ENCODE measurements at regions not wholly inside any gene's neighbourhood (a gene's known extent, or its start where the extent isn't known, plus 50 kb on each side); places are given as distances from the start of the nearest gene placed in this dataset.

DNA sequence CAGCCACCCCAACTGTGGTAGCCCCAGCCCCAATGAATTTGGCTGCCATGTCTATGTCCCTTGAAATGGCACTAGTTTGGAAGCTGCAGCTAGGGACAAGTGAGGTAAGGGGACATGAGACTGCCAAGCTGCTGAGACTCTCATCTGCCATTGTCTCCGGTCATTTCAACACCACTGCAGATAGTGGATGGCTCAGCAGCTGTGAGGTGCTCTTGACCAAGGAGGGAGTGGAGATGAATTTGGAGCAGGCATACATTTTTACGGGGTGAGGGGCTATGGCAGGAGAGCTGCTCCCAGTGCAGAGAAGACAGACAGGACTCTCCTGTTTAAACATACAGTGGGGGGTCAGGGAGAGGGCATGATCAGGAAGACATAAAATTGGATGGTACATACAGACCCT lies 315.5 kb upstream of the CAMK1G start:
- no peak overlapping the region for H3K4me3 ChIP-seq (ENCODE audit: low read length)
- TF ChIP-seq ZNF274 (IDR thresholded peaks at IDR 0.05; ENCODE audit: low read depth, low read length), result no peak

DNA sequence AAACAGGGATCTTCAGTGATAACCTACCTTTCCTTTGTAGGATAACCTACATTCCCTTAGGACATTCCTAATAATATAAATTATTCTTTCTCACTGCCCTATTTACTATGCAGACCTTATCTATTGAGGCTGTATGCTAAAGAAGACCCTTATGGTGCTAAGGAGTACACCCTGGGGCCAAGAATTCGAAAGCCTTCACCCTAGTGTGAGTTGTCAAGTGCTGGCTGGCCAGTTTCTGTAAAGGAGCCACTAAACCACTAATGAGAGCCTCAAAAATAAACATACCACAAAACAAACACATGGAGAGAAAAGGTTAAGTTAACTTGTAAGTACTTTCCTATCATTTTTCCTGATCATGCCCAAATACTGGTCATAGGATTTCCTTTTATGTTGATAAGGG lies 315.0 kb upstream of the CAMK1G start:
- no peak for TF ChIP-seq ZNF274 (IDR thresholded peaks at IDR 0.05; ENCODE audit: low read depth, low read length)
- no peak overlapping the region for H3K4me3 ChIP-seq (ENCODE audit: low read length)

DNA sequence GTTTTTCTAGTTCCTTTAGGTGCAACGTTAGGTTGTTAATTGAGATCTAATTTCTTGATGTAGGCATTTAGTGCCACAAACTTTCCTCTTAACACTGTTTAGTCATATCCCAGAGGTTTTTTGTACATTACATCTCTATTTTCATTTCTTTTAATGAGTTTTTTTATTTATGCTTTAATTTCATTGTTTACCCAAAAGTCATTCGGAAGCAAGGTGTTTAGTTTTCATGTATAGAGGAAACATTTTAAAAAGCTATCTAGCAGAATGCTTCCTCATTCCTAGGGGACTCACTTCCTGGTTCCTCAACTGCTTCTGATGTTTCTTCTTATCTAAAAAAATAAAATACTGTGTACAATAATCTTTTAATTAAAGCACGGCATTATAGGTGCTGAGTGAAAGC lies 307.2 kb upstream of the CAMK1G start:
- no peak for TF ChIP-seq ZNF274 (IDR thresholded peaks at IDR 0.05; ENCODE audit: low read depth, low read length)

DNA sequence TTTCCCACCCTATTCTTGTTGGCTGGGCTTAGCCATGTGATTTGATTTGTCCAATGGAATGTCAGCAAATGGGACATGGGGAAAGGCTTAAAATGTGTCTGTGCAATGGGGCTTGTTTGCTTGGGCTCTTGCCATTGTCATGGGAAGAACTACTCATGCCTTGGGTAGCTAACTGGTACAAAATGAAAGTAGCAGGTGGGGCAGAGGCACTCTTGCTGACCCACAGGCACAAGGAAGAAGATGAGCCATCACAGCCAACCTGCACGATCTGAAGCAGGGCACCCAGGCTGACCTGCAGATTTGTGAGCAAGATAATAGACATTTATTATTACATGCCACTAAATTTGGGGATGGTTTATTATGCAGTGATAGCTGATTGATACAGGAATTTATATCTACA lies 305.9 kb upstream of the CAMK1G start:
- TF ChIP-seq ZNF274 (IDR thresholded peaks at IDR 0.05; ENCODE audit: low read depth, low read length), result no peak
- no peak overlapping the region for H3K4me3 ChIP-seq (ENCODE audit: low read length)

More for the DNA sequence above, 307.2 kb upstream of the CAMK1G start:
- H3K4me3 ChIP-seq (ENCODE audit: low read length), result no peak overlapping the region

DNA sequence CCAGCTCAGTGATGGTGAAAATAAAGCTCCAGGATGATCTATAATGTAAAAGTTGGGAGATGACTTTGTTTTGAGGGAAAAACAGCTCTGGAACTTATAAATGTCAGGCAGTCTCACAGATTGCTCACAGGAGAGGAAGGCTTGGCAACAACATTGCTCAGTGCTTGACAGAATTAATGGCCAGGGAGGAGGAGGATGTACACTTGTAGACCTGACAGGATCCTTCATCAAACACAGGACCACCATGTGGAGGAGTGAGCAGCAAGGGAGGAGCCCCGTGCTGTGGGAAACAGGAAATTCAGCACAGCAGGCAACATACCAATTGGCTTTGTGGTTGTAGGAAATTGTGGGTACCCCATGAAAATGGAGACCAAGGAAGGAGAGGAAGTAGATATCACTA lies 291.8 kb upstream of the CAMK1G start:
- no peak for TF ChIP-seq ZNF274 (IDR thresholded peaks at IDR 0.05; ENCODE audit: low read depth, low read length)
- no peak overlapping the region for H3K4me3 ChIP-seq (ENCODE audit: low read length)

DNA sequence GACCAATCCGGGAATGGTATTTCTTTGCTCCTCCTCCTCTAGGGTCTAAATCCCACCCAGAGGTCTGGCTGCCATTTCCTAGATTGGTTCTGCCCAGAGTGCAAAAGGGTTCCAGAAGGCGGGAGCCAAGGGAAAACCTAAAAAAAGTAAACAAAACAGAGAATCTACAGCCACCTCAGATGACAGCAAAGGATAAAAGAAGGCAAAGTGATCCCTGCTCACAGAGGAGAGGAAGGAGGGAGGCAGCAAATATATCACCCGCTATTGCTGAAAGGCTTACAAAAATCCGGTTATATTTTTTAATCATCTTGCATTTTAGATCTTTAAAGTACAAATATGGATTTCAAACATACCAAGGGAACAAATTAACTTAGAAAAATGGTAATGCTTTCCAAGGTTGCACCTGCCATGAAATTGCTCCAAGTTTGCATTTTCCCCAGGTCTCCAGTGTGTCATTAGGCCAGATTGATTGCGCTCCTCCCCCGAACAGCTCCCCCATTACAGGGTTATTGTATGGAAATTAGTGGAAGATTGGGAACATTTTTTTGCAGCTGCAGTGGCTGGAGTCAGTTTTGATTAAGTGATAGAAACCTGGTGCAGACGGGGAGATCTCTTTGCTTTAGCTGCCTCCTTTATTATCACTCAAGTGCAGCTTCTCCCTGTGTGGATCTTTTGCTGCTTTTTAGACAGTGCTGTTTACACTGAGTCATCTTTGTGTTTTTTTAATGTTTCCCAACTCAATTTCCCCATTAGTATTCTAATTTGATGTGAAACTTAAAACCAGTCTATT lies 280.5 kb upstream of the CAMK1G start:
- no peak for TF ChIP-seq ZNF274 (IDR thresholded peaks at IDR 0.05; ENCODE audit: low read depth, low read length)
- no peak overlapping the region for H3K4me3 ChIP-seq (ENCODE audit: low read length)

DNA sequence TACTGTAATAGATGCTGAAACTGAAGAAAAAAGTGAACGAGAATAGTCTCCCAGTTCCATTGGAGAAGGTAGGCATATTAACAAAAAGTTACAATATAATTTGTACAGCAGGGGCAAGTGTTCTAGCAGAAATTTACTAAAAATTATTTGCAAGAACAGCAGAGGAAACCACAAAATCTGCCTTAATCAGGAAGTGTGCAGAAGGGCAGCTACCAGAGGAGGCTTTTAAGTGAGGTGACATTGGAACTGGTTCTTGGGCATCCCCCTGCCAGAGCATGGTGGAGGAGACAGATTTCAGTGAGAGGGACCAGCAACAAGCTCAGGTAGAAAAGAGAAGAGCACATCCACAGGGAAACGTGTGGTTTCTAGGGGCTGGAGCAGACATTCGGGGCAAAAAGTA lies 279.3 kb upstream of the CAMK1G start:
- no peak overlapping the region for H3K4me3 ChIP-seq (ENCODE audit: low read length)
- TF ChIP-seq ZNF274 (IDR thresholded peaks at IDR 0.05; ENCODE audit: low read depth, low read length), result no peak

DNA sequence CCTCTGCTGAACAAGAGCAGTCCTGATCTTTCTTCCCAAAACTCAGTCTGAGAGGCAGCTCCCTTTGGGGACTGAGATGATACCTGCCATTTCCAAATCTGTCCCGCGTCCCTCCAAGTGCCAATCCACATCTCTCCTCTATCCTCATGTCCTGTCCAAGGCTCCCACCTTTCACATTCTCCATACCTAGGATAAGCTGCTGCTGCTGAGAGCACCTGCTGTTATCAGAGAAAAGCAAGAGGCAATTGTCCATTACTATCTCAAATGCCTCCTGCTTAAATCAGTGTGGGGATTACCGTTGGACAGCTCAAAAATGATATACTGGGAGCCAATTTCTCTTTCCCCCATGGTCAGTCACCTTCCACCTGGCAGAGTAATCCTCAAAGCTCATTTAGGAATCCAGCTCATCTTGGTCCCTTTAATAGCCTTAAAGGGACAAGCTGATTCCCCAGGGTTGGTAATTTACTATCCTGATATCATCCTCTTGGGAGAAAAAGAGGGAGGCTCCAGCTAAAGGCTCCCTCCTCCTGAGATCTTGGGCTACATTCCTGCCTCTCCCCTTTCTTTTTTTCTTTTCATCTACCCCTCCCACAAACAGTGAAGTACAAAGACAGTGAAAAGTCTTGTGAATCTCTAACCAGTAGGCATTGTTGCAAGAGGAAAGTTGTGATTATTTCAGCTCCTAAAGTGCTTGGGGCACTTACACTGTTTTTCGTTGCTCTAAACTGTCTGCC lies 278.1 kb upstream of the CAMK1G start:
- TF ChIP-seq ZNF274 (IDR thresholded peaks at IDR 0.05; ENCODE audit: low read depth, low read length), result no peak
- no peak overlapping the region for H3K4me3 ChIP-seq (ENCODE audit: low read length)

DNA sequence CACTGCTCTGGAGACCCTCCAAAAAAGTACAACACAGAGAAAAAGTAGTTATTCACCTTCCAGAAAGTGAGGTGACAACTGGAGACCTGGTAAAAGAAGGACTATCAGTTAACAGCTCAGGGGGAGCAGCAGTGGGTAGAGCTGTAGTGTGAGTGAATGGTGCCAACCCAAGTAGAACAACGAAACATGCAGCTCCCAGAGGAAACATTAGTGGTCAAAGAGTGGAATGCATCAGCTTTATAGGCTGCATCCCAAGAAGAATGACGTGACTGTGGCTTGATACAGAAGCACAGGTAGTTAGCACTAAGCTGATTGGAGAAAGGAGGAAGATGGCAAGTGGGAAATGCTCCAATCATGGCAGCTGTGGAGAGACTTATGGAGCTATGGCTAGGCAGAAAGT lies 275.7 kb upstream of the CAMK1G start:
- TF ChIP-seq ZNF274 (IDR thresholded peaks at IDR 0.05; ENCODE audit: low read depth, low read length), result no peak
- H3K4me3 ChIP-seq (ENCODE audit: low read length), result no peak overlapping the region

DNA sequence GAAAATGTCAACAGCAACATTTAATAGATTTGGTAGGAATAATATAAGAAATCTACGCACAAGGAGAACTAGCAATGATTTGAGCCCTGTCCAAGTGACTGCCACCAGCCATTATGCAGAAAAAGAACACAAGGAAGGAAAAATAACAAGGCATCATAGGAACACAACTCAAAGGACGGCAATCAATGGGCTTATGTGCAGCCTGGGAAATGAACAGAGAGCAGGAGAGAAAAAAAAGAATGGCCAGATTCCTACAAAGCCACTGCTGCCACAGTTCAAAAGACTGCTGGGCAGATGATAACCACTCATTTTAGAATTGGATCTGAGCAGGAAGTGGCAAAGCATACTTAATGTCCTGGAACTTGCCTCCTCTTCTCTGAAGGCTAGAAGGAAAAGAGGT lies 274.3 kb upstream of the CAMK1G start:
- no peak overlapping the region for H3K4me3 ChIP-seq (ENCODE audit: low read length)
- TF ChIP-seq ZNF274 (IDR thresholded peaks at IDR 0.05; ENCODE audit: low read depth, low read length), result no peak

DNA sequence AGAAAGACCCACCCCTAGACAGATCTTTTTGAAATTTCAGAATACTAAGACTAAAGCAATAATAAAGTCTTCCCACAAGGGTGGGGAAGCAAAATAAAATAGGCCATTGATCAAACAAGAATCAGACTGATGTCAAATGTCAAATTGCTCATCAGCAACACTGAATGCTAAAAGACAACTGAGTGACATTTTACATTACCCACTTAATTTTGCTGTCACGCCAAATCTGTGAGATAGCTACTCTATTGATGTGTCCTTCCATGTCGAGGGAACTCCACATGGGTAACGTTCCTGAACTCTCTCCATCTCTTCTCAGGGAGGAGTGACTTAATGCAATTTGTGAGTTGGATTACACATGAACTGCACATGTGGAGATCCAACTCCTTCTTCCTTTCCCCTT lies 271.7 kb upstream of the CAMK1G start:
- no peak overlapping the region for H3K4me3 ChIP-seq (ENCODE audit: low read length)
- TF ChIP-seq ZNF274 (IDR thresholded peaks at IDR 0.05; ENCODE audit: low read depth, low read length), result no peak

DNA sequence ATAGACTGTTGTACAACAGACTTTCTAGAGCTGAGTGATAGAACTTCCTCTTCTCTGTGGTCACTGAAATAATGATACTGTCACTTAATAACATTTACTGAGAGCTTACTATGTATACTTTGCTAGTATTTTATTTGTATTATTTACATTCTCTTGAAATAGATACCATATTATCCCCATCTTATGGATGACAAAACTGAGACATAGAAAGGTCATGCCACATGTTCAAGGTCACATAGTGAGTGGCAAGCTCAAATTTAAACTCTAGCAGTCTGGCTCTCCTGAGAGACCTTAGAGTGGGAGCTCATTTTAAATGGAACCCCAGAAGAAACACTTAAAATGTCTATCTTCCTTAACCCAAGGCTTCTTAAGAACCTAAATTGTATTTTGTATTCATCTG lies 266.6 kb upstream of the CAMK1G start:
- TF ChIP-seq ZNF274 (IDR thresholded peaks at IDR 0.05; ENCODE audit: low read depth, low read length), result no peak
- H3K4me3 ChIP-seq (ENCODE audit: low read length), result no peak overlapping the region

DNA sequence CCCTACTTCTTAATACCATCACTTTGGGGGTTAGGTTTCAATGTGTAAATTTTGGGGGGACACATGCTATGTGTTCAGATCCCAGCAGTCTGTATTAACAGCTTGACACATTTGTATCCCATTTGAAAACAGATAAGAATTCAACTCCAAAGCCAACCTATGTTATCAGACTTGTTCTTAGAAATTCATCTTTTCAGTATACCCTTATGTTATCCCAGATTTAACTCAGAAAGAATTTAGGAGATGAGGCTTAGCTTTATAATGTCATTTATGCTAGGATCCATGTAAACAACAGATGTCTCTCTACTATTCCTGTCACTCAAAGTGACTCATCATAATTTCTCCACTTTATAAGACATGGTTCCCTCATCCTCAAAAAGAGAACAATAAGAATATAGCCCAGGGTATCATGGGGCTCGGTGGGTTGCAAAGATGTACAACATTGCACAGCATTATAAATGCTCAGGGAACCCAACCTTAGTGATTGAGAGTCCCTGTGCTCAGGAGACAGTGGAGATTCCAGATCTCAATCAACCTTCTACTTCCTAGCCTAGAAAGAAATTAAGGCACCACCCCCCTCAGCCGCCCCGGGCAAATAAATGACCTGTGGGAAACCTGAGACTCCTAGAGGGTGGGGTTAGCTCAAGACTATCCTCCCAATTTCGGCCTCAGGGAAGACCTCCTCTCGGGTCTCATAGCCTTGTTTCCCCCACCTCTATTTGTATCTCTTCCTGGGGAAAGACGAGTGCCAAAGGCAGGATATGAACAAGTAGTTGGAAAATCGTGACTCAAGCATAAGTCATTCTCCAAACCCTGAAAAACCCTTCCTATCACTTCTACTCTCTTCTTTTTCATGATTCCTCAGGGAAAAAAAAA lies 265.1 kb upstream of the CAMK1G start:
- TF ChIP-seq ZNF274 (IDR thresholded peaks at IDR 0.05; ENCODE audit: low read depth, low read length), result no peak
- H3K4me3 ChIP-seq (ENCODE audit: low read length), result no peak overlapping the region

DNA sequence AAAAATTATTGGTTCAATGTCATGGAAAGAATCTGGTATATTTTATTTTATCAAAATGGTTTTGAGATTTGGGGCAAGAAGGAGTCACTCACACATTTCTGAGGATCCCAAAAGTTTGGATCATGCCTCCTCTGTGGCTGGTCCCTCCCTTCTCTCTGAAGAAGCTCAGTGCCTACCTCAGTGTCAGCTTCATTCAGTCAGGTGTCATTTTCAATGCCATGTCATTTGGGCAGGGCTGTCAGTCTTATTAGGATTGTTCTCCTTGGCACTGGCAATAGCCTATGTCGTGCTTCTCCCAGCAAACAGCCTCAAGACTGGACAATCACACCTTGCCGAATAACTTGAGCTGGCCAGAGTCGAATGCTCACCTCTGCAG lies 264.5 kb upstream of the CAMK1G start:
- TF ChIP-seq ZNF274 (IDR thresholded peaks at IDR 0.05; ENCODE audit: low read depth, low read length), result no peak

More for the DNA sequence above, 264.5 kb upstream of the CAMK1G start:
- no peak overlapping the region for H3K4me3 ChIP-seq (ENCODE audit: low read length)
